IMR-90 (cell line): ENCODE measurements at regions not wholly inside any gene's neighbourhood (a gene's known extent, or its start where the extent isn't known, plus 50 kb on each side); places are given as distances from the start of the nearest gene placed in this dataset.

Source experiments
- ATAC-seq: fragments of 200-7000 bp; cut with Tn5 transposase; 2 replicates; pipeline ENCODE4 v1.9.1; 2020; ENCODE audit warnings: low read depth, mild to moderate bottlenecking, moderate library complexity
- BruUV-seq: library from RNA; stranded (reverse); fragments of 400-500 nt; replicated peaks from 2 replicates; lab custom pipeline; 2021; lab: Mats Ljungman, UMichigan
- CTCF ChIA-PET: fragments of 300-600 bp; formaldehyde crosslinking; extraction: SDS; loops from one replicate; lab custom pipeline; 2021; ENCODE audit warnings: antibody characterized with exemption; lab: Yijun Ruan, JAX
- POLR2A ChIA-PET: fragments of 300-600 bp; sonication (Branson Sonifier 250); formaldehyde crosslinking; loops from one replicate; lab custom pipeline; 2022; ENCODE audit warnings: antibody characterized with exemption; ENCODE audit not compliant: unreplicated experiment; lab: Charles Lee
- DNase-seq: peaks from one replicate; pipeline ENCODE4 v3.0.0; 2013
- H2AFZ ChIP-seq: replicated peaks from 2 replicates; pipeline ENCODE3; 2013; ENCODE audit warnings: low read length, mild to moderate bottlenecking; ENCODE audit not compliant: poor library complexity
- H2AK5ac ChIP-seq: 2 replicates; pipeline ENCODE4 v1.6.1; 2013; ENCODE audit warnings: low read depth, low read length, inconsistent platforms
- H2AK9ac ChIP-seq: replicated peaks from 2 replicates; pipeline ENCODE3; 2013; ENCODE audit warnings: mild to moderate bottlenecking, low read depth, low read length, moderate library complexity; ENCODE audit not compliant: poor library complexity
- H2BK120ac ChIP-seq: 2 replicates; pipeline ENCODE4 v1.6.1; 2013; ENCODE audit warnings: low read depth, low read length, inconsistent platforms
- H2BK15ac ChIP-seq: 3 replicates; pipeline ENCODE4 v1.6.1; 2013; ENCODE audit warnings: low read depth, low read length, inconsistent platforms
- H2BK20ac ChIP-seq: 2 replicates; pipeline ENCODE4 v1.6.1; 2013; ENCODE audit warnings: low read depth, mild to moderate bottlenecking, inconsistent platforms, low read length, moderate library complexity
- H2BK5ac ChIP-seq: 2 replicates; pipeline ENCODE4 v1.6.1; 2013; ENCODE audit warnings: mild to moderate bottlenecking, low read depth, low read length, inconsistent platforms; ENCODE audit not compliant: poor library complexity, severe bottlenecking
- H3K14ac ChIP-seq: replicated peaks from 2 replicates; pipeline ENCODE4 v1.6.1; 2013; ENCODE audit warnings: low read depth, low read length, inconsistent platforms
- H3K18ac ChIP-seq: 2 replicates; pipeline ENCODE4 v1.6.1; 2013; ENCODE audit warnings: low read depth, low read length, control low read depth
- H3K23ac ChIP-seq: 2 replicates; pipeline ENCODE4 v1.6.1; 2013; ENCODE audit warnings: low read depth, low read length, inconsistent platforms
- H3K27ac ChIP-seq: 2 replicates; pipeline ENCODE4 v1.5.1; 2013; ENCODE audit warnings: mild to moderate bottlenecking, control low read depth, low read length; ENCODE audit not compliant: insufficient read depth
- H3K27me3 ChIP-seq: 2 replicates; pipeline ENCODE4 v1.6.1; 2013; ENCODE audit warnings: low read length; ENCODE audit not compliant: control insufficient read depth, insufficient read depth
- H3K36me3 ChIP-seq: 2 replicates; pipeline ENCODE4 v1.6.1; 2013; ENCODE audit warnings: low read length, mixed read lengths; ENCODE audit not compliant: control insufficient read depth, insufficient read depth
- H3K4ac ChIP-seq: 2 replicates; pipeline ENCODE4 v1.6.1; 2013; ENCODE audit warnings: low read depth, low read length, inconsistent platforms
- H3K4me1 ChIP-seq: 2 replicates; pipeline ENCODE4 v1.6.1; 2013; ENCODE audit warnings: low read length, mixed read lengths; ENCODE audit not compliant: control insufficient read depth, insufficient read depth
- H3K4me2 ChIP-seq: 2 replicates; pipeline ENCODE4 v1.6.1; 2013; ENCODE audit warnings: low read depth, mild to moderate bottlenecking, control low read depth, low read length, moderate library complexity
- H3K4me3 ChIP-seq: 2 replicates; pipeline ENCODE4 v1.5.1; 2013; ENCODE audit warnings: low read depth, mild to moderate bottlenecking, control low read depth, low read length, moderate library complexity; ENCODE audit not compliant: insufficient read depth
- H3K56ac ChIP-seq: 2 replicates; pipeline ENCODE4 v1.6.1; 2013; ENCODE audit warnings: low read length, inconsistent platforms; ENCODE audit not compliant: insufficient read depth; ENCODE audit errors: extremely low read depth
- H3K79me1 ChIP-seq, 2 experiments: 2 replicates each; pipeline ENCODE4 v1.6.1; 2013; ENCODE audit warnings: low read length in 2 of 2, inconsistent platforms in 1 of 2, low read depth in 1 of 2
- H3K9ac ChIP-seq: 2 replicates; pipeline ENCODE4 v1.6.1; 2013; ENCODE audit warnings: low read depth, low read length, control low read depth
- H3K9me1 ChIP-seq: 2 replicates; pipeline ENCODE4 v1.6.1; 2013; ENCODE audit warnings: low read length, inconsistent platforms; ENCODE audit not compliant: insufficient read depth
- H3K9me3 ChIP-seq: 2 replicates; pipeline ENCODE4 v1.6.1; 2013; ENCODE audit warnings: low read length; ENCODE audit not compliant: control insufficient read depth, insufficient read depth
- H4K20me1 ChIP-seq: 2 replicates; pipeline ENCODE4 v1.6.1; 2013; ENCODE audit warnings: low read length, inconsistent platforms; ENCODE audit not compliant: insufficient read depth
- H4K5ac ChIP-seq: 2 replicates; pipeline ENCODE4 v1.6.1; 2013; ENCODE audit warnings: mild to moderate bottlenecking, low read depth, low read length, control low read depth
- H4K8ac ChIP-seq, 2 experiments: 2 replicates each; pipeline ENCODE4 v1.6.1; 2013; ENCODE audit warnings: low read depth in 2 of 2, low read length in 2 of 2, control low read depth in 1 of 2, inconsistent platforms in 1 of 2
- H4K91ac ChIP-seq: 2 replicates; pipeline ENCODE4 v1.6.1; 2013; ENCODE audit warnings: low read depth, low read length, inconsistent platforms; ENCODE audit not compliant: insufficient read depth
- BHLHE40 ChIP-seq: fragments of 150-350 bp; IDR thresholded peaks from 2 replicates; pipeline ENCODE4 v1.6.1; 2016; ENCODE audit warnings: mild to moderate bottlenecking, low read depth, low read length
- CEBPB ChIP-seq: IDR thresholded peaks from 2 replicates; pipeline ENCODE4 v1.6.1; 2012; ENCODE audit warnings: low read depth, low read length, improper control_type of control experiment
- CHD1 ChIP-seq: IDR thresholded peaks from 2 replicates; pipeline ENCODE4 v1.6.1; 2012; ENCODE audit warnings: low read depth, low read length, improper control_type of control experiment
- CTCF ChIP-seq: conservative IDR thresholded peaks from 2 replicates; pipeline ENCODE4 v1.5.1; 2012; ENCODE audit warnings: mild to moderate bottlenecking, low read depth, low read length, improper control_type of control experiment
- FOS ChIP-seq: fragments of 150-350 bp; IDR thresholded peaks from 2 replicates; pipeline ENCODE4 v1.6.1; 2016; ENCODE audit warnings: low read depth, low read length
- MAZ ChIP-seq: IDR thresholded peaks from 2 replicates; pipeline ENCODE4 v1.6.1; 2012; ENCODE audit warnings: low read depth, mild to moderate bottlenecking, low read length, improper control_type of control experiment, moderate library complexity, borderline replicate concordance
- MXI1 ChIP-seq: IDR thresholded peaks from 2 replicates; pipeline ENCODE4 v1.6.1; 2012; ENCODE audit warnings: low read depth, mild to moderate bottlenecking, low read length, moderate library complexity, borderline replicate concordance
- NFE2L2 ChIP-seq: fragments of 150-350 bp; IDR thresholded peaks from 2 replicates; pipeline ENCODE4 v1.6.1; 2016; ENCODE audit warnings: low read depth, mild to moderate bottlenecking, low read length
- POLR2A ChIP-seq: IDR thresholded peaks from 2 replicates; pipeline ENCODE4 v1.6.1; 2012; ENCODE audit warnings: mild to moderate bottlenecking, low read depth, low read length
- RAD21 ChIP-seq: IDR thresholded peaks from 2 replicates; pipeline ENCODE4 v1.6.1; 2012; ENCODE audit warnings: low read length, improper control_type of control experiment
- RCOR1 ChIP-seq: IDR thresholded peaks from 2 replicates; pipeline ENCODE4 v1.6.1; 2012; ENCODE audit warnings: mild to moderate bottlenecking, low read length, improper control_type of control experiment; ENCODE audit not compliant: insufficient replicate concordance
- RFX5 ChIP-seq: IDR thresholded peaks from 2 replicates; pipeline ENCODE4 v1.8.0; 2012; ENCODE audit warnings: low read depth, mild to moderate bottlenecking, low read length, moderate library complexity
- SMC3 ChIP-seq: fragments of 150-350 bp; IDR thresholded peaks from 2 replicates; pipeline ENCODE4 v1.6.1; 2016; ENCODE audit warnings: low read depth, mild to moderate bottlenecking, antibody characterized with exemption, low read length, moderate library complexity
- WGBS, 2 experiments: methylation state at CpG; one replicate each; pipeline versions ENCODE4 v1.1.5 to v1.1.7; 2013; ENCODE audit warnings: missing lambda C conversion rate in 2 of 2; ENCODE audit not compliant: insufficient read length in 1 of 2; ENCODE audit errors: extremely low coverage in 2 of 2; 5-methylcytosine and 5-hydroxymethylcytosine counted together
- dilution Hi-C: fragments of 300-500 bp; cut with HindIII; formaldehyde crosslinking; loops from one replicate; pipeline ENCODE4 v1.14.3; 2018; ENCODE audit warnings: low sequenced_read_pairs; ENCODE audit not compliant: unreplicated experiment
- in situ Hi-C: fragments of 300-500 bp; cut with MboI; formaldehyde crosslinking; loops from 3 replicates; pipeline ENCODE4 v1.14.3; 2019; ENCODE audit warnings: low sequenced_read_pairs, inconsistent platforms, mixed read lengths
- intact Hi-C: fragments of 100-400 bp; cut with micrococcal nuclease; formaldehyde crosslinking; loops from 2 replicates; pipeline ENCODE4 v1.10.0; 2022

GRCh38 chr6:109285366-109285765 lies 96.9 kb downstream of the CD164 start:
- H3K27ac ChIP-seq = no peak overlapping the region
- H3K79me1 ChIP-seq = no peaks in the 10 kb centered on the region
- CTCF ChIA-PET = no interaction called here
- no peak overlapping the region for H4K8ac ChIP-seq
- no peaks in the 10 kb centered on the region for H3K9me3 ChIP-seq
- WGBS, 2 experiments = no CpG with 5 or more reads among the region's 3 CpGs
- no peak overlapping the region for H3K14ac ChIP-seq
- no peaks in the 10 kb centered on the region for H3K9me1 ChIP-seq
- H3K36me3 ChIP-seq = no peaks in the 10 kb centered on the region
- H4K5ac ChIP-seq = no peak overlapping the region
- H4K20me1 ChIP-seq = no peaks in the 10 kb centered on the region
- H3K18ac ChIP-seq = no peak overlapping the region
- H3K9ac ChIP-seq = no peak overlapping the region
- in situ Hi-C loops (no loop called here), intact Hi-C loops (no loop called here), dilution Hi-C loops (no loop called here)
- peaks cover 25% of the 10 kb centered on the region for H3K27me3 ChIP-seq
- H3K23ac ChIP-seq = no peak overlapping the region
- no peaks in the 10 kb centered on the region for H3K4me1 ChIP-seq
- no peak overlapping the region for H2AK5ac ChIP-seq
- ATAC-seq = no peak
- H2AK9ac ChIP-seq = no peak overlapping the region
- H2BK5ac ChIP-seq = no peak overlapping the region
- H2BK15ac ChIP-seq = no peak overlapping the region
- no peak overlapping the region for H2AFZ ChIP-seq
- H3K56ac ChIP-seq = no peak overlapping the region
- no peak overlapping the region for H3K4ac ChIP-seq
- no peak for TF ChIP-seq CTCF
- TF ChIP-seq MXI1 = no peak
- TF ChIP-seq RCOR1 = no peak
- TF ChIP-seq CEBPB = no peak
- no peak for TF ChIP-seq RAD21
- TF ChIP-seq SMC3 = no peak
- TF ChIP-seq MAZ = no peak
- no peak for TF ChIP-seq POLR2A
- no peak for TF ChIP-seq CHD1
- TF ChIP-seq BHLHE40 = no peak
- no peak for TF ChIP-seq RFX5
- no peak for TF ChIP-seq FOS
- no peak for TF ChIP-seq NFE2L2
- H3K4me2 ChIP-seq = no peak overlapping the region
- H2BK120ac ChIP-seq = no peak overlapping the region
- no TSS peak for BruUV-seq
- POLR2A ChIA-PET = no interaction called here
- no peak for DNase-seq
- H3K4me3 ChIP-seq = no peak overlapping the region
- H2BK20ac ChIP-seq = no peak overlapping the region
- H4K91ac ChIP-seq = no peak overlapping the region
